ENCODE measurements at regions not wholly inside any gene's neighbourhood (a gene's known extent, or its start where the extent isn't known, plus 50 kb on each side); places are given as distances from the start of the nearest gene placed in this dataset.

DNA sequence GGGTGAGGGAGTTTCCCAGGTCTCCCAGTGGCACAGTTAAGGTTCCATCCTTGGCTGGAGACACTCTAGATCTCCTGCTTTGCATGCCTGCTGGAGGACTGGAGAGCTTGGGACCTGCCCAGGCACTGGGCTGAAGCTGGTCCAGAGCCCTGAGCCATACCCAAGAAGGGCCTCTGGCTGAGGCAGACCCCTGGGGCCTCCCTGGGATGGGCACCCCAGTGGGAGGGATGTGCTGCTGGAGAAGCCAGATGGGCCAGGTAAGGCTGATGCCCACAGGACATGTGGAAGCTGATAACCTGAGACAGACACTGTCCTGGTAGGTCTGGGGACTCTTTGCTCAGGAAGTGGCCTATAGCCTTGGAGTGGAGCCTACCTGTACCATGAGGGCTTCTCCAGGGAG, 160.7 kb downstream of the TFCP2L1 start:
- no peak for DNase-seq

DNA sequence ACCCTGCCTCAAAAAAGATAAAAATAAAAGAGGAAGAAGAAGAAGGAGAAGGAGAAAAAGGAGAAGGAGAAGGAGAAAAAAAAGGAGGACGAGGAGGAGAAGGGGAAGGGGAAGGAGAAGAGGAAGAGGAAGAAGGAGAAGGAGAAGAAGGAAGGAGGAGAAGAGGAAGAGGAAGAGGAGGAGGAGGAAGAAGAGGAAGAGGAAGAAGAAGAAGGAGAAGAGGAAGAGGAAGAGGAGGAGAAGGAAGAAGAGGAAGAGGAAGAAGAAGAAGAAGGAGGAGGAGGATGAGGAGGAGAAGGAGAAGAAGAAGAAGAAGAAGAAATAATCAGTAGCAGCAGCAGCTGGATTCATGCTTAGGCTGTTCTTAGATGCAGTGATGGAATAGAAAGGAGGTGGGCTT, 159.7 kb downstream of the TFCP2L1 start:
- no peak for DNase-seq

DNA sequence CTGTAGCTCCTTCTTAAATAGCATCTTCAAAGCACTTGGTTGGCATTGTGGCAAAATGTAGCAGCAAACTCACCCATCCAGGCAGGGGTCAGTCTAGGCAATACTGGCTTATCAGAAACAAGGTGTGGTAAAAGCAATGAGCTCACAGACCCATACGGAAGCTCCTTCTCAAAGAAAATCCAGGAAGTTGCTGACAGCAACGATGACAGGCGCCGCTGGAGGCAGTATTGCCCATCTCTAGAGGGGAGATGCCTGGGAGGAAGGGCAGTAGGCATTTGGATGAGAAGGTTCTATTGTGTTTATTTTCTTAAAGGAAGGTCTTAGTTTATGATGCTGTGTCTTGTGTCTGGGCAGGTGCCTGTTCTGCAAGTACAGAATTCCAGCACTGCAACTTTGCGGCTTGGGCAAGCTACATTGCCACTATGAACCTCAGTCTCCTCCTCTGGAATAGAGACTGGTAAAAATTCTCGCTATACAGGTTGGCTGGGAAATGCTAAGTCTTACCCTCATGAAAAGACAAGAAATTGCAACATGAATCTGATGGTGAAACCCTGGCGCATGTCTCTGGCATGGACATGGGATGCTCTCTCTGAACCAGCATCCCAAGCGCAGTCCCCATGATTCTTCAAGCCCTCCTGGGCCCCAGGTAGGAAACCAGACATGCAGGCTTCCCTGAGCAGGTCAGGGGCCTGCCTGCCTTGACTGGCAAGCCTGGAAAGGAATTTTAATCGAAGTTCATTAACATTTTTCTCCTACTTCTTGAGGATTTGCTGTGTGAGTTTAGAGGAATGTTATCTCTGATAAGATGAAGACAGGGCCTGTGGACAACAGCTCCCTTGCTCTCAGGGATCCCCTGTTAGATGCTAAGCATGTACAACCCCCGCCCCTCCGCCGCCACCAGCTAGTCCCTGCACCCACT, 156.0 kb downstream of the TFCP2L1 start:
- DNase-seq: peak; percentile 23

DNA sequence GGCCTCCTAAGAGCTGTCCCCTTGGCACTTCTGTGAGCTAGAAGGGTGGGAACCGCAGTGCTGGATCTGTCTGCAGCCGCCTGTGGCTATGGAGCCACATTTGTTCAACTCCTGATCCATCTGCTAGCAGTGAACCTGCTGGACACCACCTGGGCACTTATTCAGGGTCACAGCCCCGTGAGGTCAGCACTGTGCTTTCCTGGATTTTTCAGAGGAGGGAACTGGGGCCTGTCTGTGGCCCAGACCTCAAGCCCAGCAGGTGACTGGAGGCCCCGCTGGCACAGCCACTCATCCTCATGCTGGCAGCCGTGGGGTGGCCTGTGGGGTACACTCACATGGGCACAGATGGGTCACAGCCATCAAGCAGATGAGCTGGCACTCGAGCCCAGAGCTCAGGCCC, 155.3 kb downstream of the TFCP2L1 start:
- DNase-seq: no peak

DNA sequence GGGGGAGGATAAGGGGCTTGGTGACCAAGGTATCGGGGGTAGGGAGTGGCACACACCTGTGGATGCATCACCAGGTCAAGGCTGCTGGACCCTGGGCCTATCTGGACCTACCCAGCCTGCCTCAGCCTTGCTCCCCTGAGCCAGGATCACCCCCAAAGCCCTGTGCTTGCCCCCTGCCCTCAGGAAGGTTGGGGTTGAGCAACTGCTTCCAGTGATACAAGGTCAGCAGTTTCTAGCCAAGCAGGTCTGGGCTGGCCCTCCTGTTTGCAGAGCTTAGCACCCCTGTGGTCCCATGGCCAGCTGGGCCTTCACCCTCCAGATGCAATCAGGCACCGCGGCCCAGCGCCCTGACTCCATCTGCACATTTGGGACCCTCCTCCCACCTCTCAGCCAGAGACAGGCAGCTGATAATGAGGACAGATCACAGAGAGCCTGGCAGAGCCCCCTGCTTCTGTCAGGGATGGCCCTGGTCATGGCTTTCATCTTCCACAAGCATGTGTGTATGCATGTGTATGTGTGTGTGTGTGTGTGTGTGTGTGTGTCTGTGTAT, 154.6 kb downstream of the TFCP2L1 start:
- DNase-seq: no peak

DNA sequence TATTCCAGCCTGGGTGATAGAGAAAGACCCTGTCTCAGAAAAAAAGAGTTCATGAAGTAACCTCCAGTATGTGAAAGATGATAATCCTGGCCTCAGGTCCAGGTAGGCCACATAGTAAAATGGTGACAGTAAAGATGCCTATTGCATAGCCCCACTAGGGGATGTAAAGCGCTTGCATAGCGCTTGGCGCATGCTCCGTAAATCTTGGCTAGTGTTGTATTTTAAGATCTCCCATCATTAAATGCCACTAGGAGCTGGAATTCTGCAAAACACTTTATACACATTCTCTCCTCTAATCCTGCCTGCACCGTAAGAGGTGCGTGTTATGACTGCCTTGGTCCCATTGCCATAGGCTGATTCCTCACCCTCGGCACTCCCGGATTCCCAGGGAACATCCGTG, 153.6 kb downstream of the TFCP2L1 start:
- no peak for DNase-seq

DNA sequence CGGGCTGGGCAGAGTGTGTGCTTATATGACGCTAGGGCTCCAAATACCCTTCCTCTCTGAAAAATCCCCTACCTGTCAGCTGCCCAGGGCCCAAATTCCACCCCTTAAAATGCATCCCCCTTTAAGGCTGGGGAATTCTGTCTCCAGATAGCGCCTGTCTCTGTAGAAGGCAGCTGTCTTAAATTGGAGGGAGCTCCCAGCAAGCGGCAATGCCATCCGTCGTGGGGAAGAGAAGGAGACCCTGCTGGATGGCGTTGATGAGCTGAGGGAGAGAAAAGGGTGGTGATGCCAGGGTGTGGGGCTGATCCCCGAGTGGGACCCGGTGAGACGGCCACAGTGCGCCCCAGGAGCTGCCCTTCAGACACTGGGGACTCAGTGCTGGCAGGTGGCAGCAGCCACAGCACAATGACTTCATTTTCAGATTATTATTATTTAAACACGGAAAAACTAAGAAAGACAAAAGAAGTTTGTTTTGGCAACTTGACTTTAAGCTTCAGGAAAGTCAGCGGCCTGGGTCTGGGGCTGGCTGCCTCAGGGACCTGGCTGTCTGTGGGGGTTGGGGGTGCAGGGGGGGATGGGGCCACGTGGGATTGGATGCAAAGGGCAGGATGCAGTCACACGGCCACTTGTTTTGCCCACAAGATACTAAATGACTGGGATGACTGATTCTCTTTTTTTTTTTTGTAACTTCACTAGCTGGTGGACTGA, 152.8 kb downstream of the TFCP2L1 start:
- no peak for DNase-seq

DNA sequence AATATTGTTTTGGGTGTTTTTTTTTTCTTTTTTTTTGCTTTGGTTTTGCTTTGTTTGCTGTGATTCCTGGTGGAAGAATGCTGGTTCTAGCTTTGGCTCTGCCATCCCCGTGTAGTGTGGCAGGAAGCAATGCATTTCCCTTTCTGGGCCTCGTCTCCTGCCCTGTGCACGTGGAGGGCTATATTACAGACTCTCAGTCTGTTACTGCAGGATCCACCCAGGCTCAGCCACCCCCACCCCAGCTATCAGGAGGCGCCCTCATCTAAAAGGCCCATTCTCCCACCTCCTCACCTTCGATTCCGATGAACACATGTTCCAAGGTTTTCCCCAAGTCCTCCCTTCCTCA, 152.3 kb downstream of the TFCP2L1 start:
- DNase-seq: no peak

DNA sequence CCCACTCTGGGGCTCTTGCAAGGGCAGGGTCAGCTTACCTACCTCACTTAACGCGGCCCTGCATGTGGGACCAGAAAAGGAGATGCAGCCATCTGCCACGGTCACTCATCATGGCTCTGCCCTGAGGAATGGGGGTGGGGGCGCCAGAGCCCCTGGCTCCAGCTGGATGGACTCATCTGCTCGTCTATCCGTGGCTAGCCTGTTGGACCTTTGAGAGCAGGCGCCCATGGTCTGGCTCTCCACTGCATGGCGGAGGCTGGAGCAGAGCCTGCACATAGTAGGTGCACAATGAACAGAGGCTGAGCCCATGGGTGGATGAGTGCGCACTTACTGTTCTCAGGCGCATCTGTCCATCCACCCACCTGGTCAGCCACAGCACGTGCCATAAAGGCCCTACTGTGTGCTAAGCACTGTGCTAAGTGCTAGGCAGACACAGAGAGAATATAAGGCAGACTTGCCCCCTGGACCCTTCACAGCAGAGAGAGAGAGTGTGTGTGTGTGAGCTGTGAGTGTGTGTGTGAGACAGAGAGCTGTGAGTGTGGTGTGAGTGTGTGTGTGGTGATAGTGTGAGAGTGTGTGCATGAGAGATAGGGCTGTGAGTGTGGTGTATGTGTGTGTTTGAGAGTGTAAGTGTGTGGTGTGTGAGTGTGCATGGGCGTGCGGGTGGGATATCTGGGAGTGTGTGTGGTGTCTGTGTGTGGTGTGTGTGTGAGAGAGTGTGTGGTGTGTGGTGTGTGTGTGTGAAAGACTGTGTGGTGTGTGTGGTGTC, 151.3 kb downstream of the TFCP2L1 start:
- no peak for DNase-seq

DNA sequence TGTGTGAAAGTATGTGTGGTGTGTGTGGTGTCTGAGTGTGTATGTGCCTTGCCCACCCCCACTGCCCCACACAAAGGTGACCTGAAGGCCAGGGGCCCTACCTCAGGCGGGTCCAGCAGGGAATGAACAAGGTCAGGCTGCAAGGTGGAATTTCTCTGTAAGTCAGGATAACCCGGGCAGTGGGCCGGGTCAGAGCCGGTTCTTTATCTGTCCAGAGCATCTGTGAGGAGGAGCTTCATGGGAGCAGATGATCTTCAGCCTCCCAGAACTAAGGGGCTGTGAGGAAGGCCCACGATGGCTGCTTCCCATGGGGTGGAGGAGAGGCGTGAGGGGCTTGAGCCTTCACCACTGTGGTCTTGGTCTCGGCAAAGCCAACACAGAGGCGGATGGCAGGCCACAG, 150.3 kb downstream of the TFCP2L1 start:
- no peak for DNase-seq

DNA sequence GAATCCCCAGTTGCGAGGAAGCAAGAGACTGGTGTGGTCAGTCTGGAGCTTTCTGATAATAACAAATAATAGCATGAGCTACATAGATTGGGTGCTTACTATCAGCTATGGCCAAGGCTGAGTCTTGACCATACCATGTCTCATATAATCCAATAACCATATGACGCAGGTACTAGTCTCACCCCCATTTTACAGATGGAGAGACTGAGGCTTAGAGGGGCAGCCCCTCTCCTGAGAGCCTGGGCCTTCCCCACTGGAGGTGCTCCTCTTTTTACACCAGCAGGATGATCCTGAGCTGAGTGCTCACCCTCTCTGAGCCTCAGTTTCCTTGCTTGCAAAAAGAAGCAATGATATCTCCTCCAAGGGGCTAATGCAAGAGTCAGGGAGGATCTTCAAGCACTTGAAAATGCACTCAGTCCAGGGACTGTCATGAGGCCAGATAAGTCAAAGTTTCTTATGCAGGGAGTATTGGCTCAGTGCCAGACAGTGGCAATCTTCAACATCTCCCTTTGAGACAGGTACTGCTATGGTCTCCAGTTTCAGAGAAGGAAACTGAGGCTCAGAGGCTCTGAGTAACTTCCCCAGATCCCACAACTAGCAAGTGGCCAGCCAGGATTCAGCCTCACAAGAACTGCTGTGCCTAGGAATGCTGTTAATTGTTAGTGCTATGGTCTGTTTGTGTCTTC, 149.7 kb downstream of the TFCP2L1 start:
- no peak for DNase-seq

DNA sequence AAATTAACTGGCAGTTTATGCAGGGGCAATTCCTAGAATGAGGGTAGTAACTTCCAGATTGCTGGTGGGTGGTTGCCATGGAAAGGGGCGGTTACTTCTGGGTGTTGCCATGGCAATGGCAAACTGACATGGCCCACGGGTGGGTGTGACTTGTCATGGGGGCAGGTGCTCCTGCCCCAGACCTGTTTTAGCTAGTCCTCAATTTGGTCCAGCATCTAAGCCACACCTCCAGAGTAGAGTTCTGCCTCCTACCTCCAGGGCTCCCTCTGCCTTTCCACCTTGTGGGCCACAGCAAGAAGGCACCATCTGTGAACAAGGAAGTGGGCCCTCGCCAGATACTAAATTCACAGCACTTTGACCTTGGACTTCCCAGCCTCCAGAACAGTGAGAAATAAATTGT, 148.7 kb downstream of the TFCP2L1 start:
- no peak for DNase-seq

DNA sequence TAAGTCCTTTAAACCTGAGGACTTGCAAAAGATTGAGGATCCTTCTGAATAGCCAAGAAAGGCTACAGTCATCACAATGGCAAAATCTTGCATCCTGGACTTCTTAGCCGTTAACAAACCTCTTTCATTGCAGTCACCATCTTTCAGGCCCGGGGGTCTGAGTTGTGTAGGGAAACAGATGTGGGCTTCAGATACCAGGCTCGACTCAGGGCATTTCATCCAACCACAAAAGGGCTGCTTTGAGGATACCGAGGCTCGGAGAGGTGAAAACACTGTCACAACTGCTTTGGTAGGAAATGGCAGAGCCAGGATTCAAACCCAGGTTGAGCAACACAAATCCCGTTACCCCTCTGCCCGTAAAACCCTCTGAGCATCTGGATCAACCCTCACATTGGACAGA, 147.4 kb downstream of the TFCP2L1 start:
- no peak for DNase-seq

DNA sequence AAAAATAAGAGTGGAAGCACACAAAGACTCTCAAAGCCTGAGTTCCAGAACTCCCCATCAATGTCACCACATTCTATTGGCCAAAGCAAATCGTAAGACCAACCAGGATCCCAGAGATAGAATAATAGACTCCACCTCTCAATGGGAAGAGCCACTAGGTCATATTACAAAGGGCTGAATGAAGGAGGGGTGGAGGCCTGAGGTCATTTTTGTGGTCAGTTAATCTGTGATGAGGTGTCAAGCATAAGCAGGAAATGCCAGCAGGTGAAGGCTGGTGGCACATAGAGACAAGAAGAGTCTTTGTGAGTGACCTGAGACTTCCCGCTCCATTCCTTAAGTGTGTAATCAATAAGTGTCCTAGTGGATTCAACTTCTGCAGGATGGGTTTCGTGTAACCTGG, 144.3 kb downstream of the TFCP2L1 start:
- no peak for DNase-seq

DNA sequence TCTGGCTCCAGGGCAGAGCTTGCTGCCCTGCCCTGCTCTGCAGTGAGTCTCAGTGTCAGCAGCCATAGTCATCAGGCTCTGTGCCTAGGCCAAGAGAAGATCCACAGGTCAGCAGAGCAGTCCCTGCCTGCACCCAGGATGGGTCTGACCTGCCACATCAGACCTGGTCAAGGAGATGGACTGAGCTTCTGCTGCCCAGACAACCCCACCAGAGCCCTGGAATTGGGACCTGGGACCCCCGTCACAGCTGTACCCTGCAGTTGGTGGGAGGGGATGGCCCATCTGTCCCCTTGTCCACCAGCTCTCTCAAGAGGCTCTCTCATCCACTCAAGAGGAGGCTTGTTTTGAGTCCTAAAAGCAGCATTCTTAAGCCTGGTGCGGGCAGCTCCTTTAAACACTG, 142.6 kb downstream of the TFCP2L1 start:
- no peak for DNase-seq

DNA sequence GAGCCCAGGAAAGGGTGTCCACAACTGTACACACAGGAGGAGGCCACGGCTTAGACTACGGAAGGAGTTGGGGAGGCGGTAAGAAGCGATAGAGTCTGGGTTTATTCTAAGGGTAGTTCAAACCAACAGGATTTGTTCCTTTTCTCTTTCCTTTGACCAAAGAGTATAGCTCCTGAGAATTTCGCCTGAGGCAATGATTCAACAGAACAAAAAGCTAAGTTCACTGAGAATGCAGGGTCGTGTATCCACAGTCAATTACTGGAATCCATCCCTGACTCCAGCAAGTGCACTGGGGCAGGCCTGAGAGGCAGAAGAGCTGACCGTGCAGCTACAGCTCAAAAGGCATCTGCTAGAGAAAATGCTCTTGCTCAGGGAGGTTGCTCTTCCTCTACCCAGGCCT, 140.9 kb downstream of the TFCP2L1 start:
- no peak for DNase-seq

DNA sequence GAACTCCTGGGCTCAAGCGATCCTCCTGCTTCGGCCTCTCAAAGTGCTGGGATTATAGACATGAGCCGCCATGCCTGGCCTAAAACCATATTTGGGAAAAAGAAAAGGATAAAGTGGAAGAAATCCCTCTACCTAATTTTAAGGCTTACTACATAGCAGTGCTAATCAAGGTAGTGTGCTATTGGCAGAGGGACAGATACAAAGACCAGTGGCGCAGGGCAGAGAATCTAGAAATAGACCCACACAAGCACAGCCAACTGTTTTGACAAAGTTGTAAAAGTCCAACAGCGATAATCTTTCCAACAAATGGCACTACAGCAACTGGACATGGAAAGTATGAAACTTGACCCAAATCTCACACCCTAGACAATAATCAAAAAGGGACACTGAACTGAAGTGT, 138.4 kb downstream of the TFCP2L1 start:
- no peak for DNase-seq

DNA sequence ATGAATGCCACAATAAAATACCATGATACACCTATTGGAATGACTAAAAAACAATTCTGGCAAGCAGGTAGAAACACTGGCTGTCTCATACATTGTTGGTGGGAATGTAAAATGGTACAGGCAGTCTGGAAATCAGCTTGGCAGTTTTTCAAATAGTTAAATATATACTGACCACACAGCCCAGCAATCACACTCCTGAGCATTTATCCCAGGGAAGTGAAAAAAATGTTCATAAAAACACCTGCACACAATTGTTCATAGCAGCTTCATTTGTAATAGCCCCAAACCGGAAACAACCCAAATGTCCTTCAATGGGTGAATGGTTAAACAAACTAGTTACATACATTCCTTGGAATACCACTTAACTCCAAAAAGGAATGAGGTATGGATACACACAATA, 137.2 kb downstream of the TFCP2L1 start:
- DNase-seq: no peak

DNA sequence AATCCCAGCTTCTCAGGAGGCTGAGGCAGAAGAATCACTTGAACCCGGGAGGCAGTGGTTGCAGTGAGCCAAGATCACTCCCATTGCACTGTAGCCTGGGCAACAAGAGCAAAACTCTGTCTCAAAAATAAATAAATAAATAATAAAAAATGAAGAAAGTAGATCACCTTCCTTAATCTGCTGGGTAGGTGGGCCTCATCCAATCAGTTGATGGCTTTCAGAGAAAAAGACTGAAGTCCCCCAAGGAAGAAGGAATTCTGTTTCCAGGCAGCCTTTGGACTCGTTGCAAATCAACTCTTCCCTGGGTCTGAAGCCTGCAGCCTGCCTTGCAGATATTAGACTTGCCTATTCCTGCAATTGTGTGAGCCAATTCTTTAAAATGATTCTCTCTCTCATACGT, 136.5 kb downstream of the TFCP2L1 start:
- DNase-seq: no peak

DNA sequence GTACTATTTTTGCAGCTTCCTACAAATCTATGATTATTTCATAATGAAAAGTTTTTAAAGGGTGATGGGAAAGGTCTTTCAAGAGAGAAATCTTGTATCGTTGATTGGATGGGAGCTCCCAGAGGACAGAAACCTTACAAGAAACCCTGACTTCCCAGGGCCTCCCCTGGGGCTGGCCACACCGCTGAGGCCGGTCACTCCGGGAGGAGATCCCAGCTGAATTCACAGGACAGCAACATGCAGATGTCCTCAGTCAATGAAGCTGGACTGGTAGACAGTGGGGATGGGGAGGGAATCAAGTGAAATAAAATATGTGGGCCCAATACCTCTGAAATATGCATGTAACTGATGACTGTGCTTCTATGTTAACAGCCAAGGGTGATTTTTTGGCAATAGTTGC, 135.6 kb downstream of the TFCP2L1 start:
- no peak for DNase-seq

DNA sequence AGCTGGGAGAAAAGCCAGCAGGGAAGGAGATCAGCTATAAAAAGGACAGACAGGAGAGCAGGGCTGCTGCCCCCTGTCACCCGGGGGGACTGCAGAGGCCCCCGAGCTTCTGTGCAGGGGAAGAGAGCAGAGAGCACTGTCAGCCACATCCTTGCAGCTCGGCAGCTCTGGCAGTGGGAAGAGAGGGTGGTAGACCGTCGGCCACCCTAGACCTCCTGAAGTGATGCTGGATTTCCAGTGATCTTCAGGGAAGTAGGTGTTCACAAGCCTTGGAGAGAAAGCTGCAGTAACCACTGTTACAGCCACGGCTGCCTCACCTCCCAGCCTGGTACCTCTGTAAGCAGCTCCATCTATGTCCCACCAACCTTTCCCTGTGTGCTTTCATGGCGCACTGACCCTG, 134.9 kb downstream of the TFCP2L1 start:
- DNase-seq: no peak

DNA sequence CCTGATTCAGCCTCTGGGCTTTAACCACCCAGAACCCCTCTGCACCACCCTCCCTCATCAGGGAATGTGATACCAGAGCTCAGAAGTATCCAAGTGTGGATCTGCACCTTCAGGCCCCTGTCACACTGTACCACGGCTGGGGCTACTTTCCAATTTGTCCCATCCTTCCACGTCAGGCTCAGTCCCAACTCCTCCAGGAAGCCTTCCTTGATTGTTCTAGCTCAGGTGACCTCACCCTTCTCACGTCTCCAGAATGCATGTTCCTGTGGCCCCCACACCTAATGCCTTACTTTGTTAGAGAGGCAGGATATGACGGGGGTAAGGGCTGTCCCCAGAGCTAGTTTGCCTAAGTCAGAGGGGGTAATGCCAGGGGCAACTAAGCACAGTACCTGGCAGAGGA, 134.3 kb downstream of the TFCP2L1 start:
- no peak for DNase-seq
